Mesendoderm (in vitro differentiated cells): ENCODE measurements at regions not wholly inside any gene's neighbourhood (a gene's known extent, or its start where the extent isn't known, plus 50 kb on each side); places are given as distances from the start of the nearest gene placed in this dataset.

Experiments
- DNase-seq: peaks from one replicate; pipeline ENCODE4 v3.0.0; 2013
- H2AK5ac ChIP-seq: 2 replicates; pipeline ENCODE4 v1.6.1; 2013; ENCODE audit warnings: low read length, inconsistent platforms
- H2BK120ac ChIP-seq: 2 replicates; pipeline ENCODE4 v1.6.1; 2013; ENCODE audit warnings: low read depth, mild to moderate bottlenecking, low read length, moderate library complexity, mixed read lengths
- H2BK15ac ChIP-seq: replicated peaks from 2 replicates; pipeline ENCODE4 v1.6.1; 2013; ENCODE audit warnings: low read depth, mild to moderate bottlenecking, moderate library complexity
- H2BK5ac ChIP-seq: 2 replicates; pipeline ENCODE4 v1.6.1; 2013; ENCODE audit warnings: low read length, inconsistent platforms
- H3K18ac ChIP-seq: 2 replicates; pipeline ENCODE4 v1.6.1; 2013; ENCODE audit warnings: mild to moderate bottlenecking, low read length, mixed read lengths
- H3K23ac ChIP-seq: one replicate; pipeline ENCODE4 v1.6.1; 2013; ENCODE audit warnings: low read length
- H3K27ac ChIP-seq: 2 replicates; pipeline ENCODE4 v1.5.1; 2013; ENCODE audit warnings: low read depth, mild to moderate bottlenecking, inconsistent platforms, low read length, moderate library complexity
- H3K27me3 ChIP-seq: 2 replicates; pipeline ENCODE4 v1.6.1; 2013; ENCODE audit warnings: low read length, control low read depth, mild to moderate bottlenecking, inconsistent platforms; ENCODE audit not compliant: insufficient read depth, poor library complexity
- H3K36me3 ChIP-seq: 2 replicates; pipeline ENCODE4 v1.6.1; 2013; ENCODE audit warnings: low read length, inconsistent platforms; ENCODE audit not compliant: control insufficient read depth, insufficient read depth
- H3K4ac ChIP-seq: one replicate; pipeline ENCODE4 v1.6.1; 2013; ENCODE audit warnings: low read depth, mild to moderate bottlenecking, low read length, moderate library complexity
- H3K4me1 ChIP-seq: 2 replicates; pipeline ENCODE4 v1.6.1; 2013; ENCODE audit warnings: low read depth, low read length, inconsistent platforms; ENCODE audit not compliant: control insufficient read depth
- H3K4me2 ChIP-seq: 2 replicates; pipeline ENCODE4 v1.6.1; 2013; ENCODE audit warnings: low read length
- H3K4me3 ChIP-seq: 2 replicates; pipeline ENCODE4 v1.5.1; 2013; ENCODE audit warnings: mild to moderate bottlenecking, low read length
- H3K56ac ChIP-seq: one replicate; pipeline ENCODE4 v1.6.1; 2013; ENCODE audit warnings: low read length
- H3K79me1 ChIP-seq: 2 replicates; pipeline ENCODE4 v1.6.1; 2013; ENCODE audit warnings: low read length, inconsistent platforms
- H3K79me2 ChIP-seq: 2 replicates; pipeline ENCODE4 v1.6.1; 2013; ENCODE audit warnings: mild to moderate bottlenecking, low read length; ENCODE audit not compliant: control insufficient read depth, insufficient read depth
- H3K9ac ChIP-seq: 2 replicates; pipeline ENCODE4 v1.6.1; 2013; ENCODE audit warnings: low read length, inconsistent platforms
- H4K5ac ChIP-seq: one replicate; pipeline ENCODE4 v1.6.1; 2013; ENCODE audit warnings: low read length
- H4K8ac ChIP-seq: one replicate; pipeline ENCODE4 v1.6.1; 2013; ENCODE audit warnings: low read depth, mild to moderate bottlenecking, control low read depth, low read length, moderate library complexity
- WGBS: extraction: QIAGEN DNeasy Blood & Tissue Kit; methylation state at CpG from one replicate; pipeline ENCODE4 v1.1.7; 2013; ENCODE audit warnings: low lambda C conversion rate, missing lambda C conversion rate; ENCODE audit not compliant: insufficient coverage; ENCODE audit errors: extremely low coverage; 5-methylcytosine and 5-hydroxymethylcytosine counted together

GRCh38 chr6:113396730-113397129 lies 460.4 kb upstream of the MARCKS start:
- Histone ChIP-seq H2BK15ac (no peak overlapping the region), H3K9ac (no peak overlapping the region), H3K4me3 (no peak overlapping the region), H2BK120ac (no peak overlapping the region), H3K27ac (no peak overlapping the region), H3K23ac (no peak overlapping the region), H3K79me1 (no peaks in the 10 kb centered on the region), H3K18ac (no peak overlapping the region), H3K56ac (no peak overlapping the region), H4K8ac (no peak overlapping the region), H4K5ac (no peak overlapping the region), H3K36me3 (no peaks in the 10 kb centered on the region), H3K27me3 (no peaks in the 10 kb centered on the region), H3K4me2 (no peak overlapping the region), H3K4me1 (no peaks in the 10 kb centered on the region), H2AK5ac (no peak overlapping the region), H3K4ac (no peak overlapping the region), H2BK5ac (no peak overlapping the region), H3K79me2 (no peaks in the 10 kb centered on the region)
- no peak for DNase-seq
- WGBS, result no CpG with 5 or more reads among the region's 2 CpGs

GRCh38 chr6:113397236-113397635 lies 459.9 kb upstream of the MARCKS start:
- H3K27ac ChIP-seq, result no peak overlapping the region

GRCh38 chr6:113401231-113401630 lies 455.9 kb upstream of the MARCKS start:
- no peak overlapping the region for H4K8ac ChIP-seq
- H3K18ac ChIP-seq, result no peak overlapping the region
- H3K23ac ChIP-seq, result no peak overlapping the region
- no peak overlapping the region for H2BK120ac ChIP-seq
- no peak overlapping the region for H3K4me3 ChIP-seq
- H3K27me3 ChIP-seq, result no peaks in the 10 kb centered on the region
- no peak overlapping the region for H3K27ac ChIP-seq
- no peak overlapping the region for H3K9ac ChIP-seq
- H4K5ac ChIP-seq, result no peak overlapping the region
- H2AK5ac ChIP-seq, result no peak overlapping the region
- no peak overlapping the region for H3K4me2 ChIP-seq
- no peak overlapping the region for H3K56ac ChIP-seq
- no peaks in the 10 kb centered on the region for H3K79me2 ChIP-seq
- H3K79me1 ChIP-seq, result no peaks in the 10 kb centered on the region
- no peak overlapping the region for H2BK15ac ChIP-seq
- no peaks in the 10 kb centered on the region for H3K36me3 ChIP-seq
- H2BK5ac ChIP-seq, result no peak overlapping the region
- no peak overlapping the region for H3K4ac ChIP-seq
- no peaks in the 10 kb centered on the region for H3K4me1 ChIP-seq
- no peak for DNase-seq
- no CpG with 5 or more reads among the region's 2 CpGs for WGBS

More at GRCh38 chr6:113397236-113397635, 459.9 kb upstream of the MARCKS start:
- Histone ChIP-seq H3K18ac (no peak overlapping the region), H3K4me3 (no peak overlapping the region), H3K79me1 (no peaks in the 10 kb centered on the region), H2BK120ac (no peak overlapping the region), H4K5ac (no peak overlapping the region), H3K4ac (no peak overlapping the region), H3K36me3 (no peaks in the 10 kb centered on the region), H3K23ac (no peak overlapping the region), H3K4me2 (no peak overlapping the region), H2BK15ac (no peak overlapping the region), H3K56ac (no peak overlapping the region), H2AK5ac (no peak overlapping the region), H3K4me1 (no peaks in the 10 kb centered on the region), H3K9ac (no peak overlapping the region), H4K8ac (no peak overlapping the region), H2BK5ac (no peak overlapping the region), H3K27me3 (no peaks in the 10 kb centered on the region), H3K79me2 (no peaks in the 10 kb centered on the region)
- no peak for DNase-seq
- WGBS, result no CpG with 5 or more reads among the region's 3 CpGs

GRCh38 chr6:113402544-113402943 lies 454.6 kb upstream of the MARCKS start:
- Histone ChIP-seq H4K5ac (no peak overlapping the region), H3K4me2 (no peak overlapping the region), H3K36me3 (no peaks in the 10 kb centered on the region), H3K23ac (no peak overlapping the region), H3K56ac (no peak overlapping the region), H3K79me2 (no peaks in the 10 kb centered on the region), H2BK15ac (no peak overlapping the region), H3K27me3 (no peaks in the 10 kb centered on the region), H2AK5ac (no peak overlapping the region), H3K18ac (no peak overlapping the region), H3K79me1 (no peaks in the 10 kb centered on the region), H2BK120ac (no peak overlapping the region), H3K4ac (no peak overlapping the region), H2BK5ac (no peak overlapping the region), H4K8ac (no peak overlapping the region), H3K9ac (no peak overlapping the region), H3K4me1 (no peaks in the 10 kb centered on the region), H3K27ac (no peak overlapping the region), H3K4me3 (no peak overlapping the region)
- DNase-seq, result no peak
- WGBS, result no CpG with 5 or more reads among the region's 1 CpG

- H3K79me1 ChIP-seq, result no peaks in the 10 kb centered on the region
- H3K27me3 ChIP-seq, result no peaks in the 10 kb centered on the region
- H3K79me2 ChIP-seq, result no peaks in the 10 kb centered on the region
- H3K36me3 ChIP-seq, result no peaks in the 10 kb centered on the region
- H2AK5ac ChIP-seq, result no peak overlapping the region
- H3K56ac ChIP-seq, result no peak overlapping the region
- H4K8ac ChIP-seq, result no peak overlapping the region
- no peak overlapping the region for H3K27ac ChIP-seq
- H3K4me2 ChIP-seq, result no peak overlapping the region
- no CpG with 5 or more reads among the region's 6 CpGs for WGBS
- H2BK15ac ChIP-seq, result no peak overlapping the region
- H3K18ac ChIP-seq, result no peak overlapping the region
- H4K5ac ChIP-seq, result no peak overlapping the region
- H2BK120ac ChIP-seq, result no peak overlapping the region
- H3K23ac ChIP-seq, result no peak overlapping the region
- DNase-seq, result no peak
- H3K9ac ChIP-seq, result no peak overlapping the region
- no peak overlapping the region for H3K4me3 ChIP-seq
- H2BK5ac ChIP-seq, result no peak overlapping the region
- no peaks in the 10 kb centered on the region for H3K4me1 ChIP-seq
- no peak overlapping the region for H3K4ac ChIP-seq
Observed at GRCh38 chr6:113403966-113404595, 453.1 kb upstream of the MARCKS start.

DNA sequence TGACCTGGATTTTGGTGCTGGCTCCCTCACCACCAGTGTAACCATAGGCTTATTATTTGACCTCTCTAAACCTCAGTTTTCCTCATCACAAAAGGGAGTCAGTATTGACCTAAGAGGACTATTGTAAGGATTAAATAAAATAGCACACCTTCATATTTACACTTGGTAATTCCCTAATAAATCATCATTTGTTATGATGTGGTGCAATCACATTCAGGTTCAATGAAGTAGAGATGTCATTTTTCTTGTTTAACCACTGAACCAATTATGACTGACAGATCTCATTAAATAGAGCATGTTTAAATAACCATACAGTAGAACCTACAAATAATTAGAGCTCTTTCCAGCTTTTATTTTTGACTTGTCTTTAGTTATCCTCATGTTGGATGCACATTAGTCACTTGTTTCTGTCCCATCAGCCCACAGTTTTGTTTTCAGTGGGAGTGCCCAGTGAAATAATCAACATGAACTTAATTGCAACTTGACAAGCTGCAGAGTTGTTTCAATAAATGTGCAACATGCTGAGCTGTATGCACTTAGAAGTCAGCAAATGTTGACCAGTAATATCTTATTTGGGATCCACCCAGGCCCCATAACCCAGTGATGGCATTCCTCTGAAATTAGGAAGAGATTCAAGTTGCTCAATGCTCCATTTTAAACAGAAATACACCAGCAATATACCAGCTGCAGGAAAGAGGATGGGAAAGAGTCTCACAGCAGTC lies 451.7 kb upstream of the MARCKS start:
- no peak overlapping the region for H3K18ac ChIP-seq
- no peak overlapping the region for H2BK5ac ChIP-seq
- no peak overlapping the region for H4K5ac ChIP-seq

More for the DNA sequence above, 451.7 kb upstream of the MARCKS start:
- Histone ChIP-seq H3K79me2 (no peaks in the 10 kb centered on the region), H3K9ac (no peak overlapping the region), H3K4me3 (no peak overlapping the region), H3K4me1 (no peaks in the 10 kb centered on the region), H3K4me2 (no peak overlapping the region), H3K56ac (no peak overlapping the region), H2BK15ac (no peak overlapping the region), H3K23ac (no peak overlapping the region), H3K79me1 (no peaks in the 10 kb centered on the region), H3K36me3 (no peaks in the 10 kb centered on the region), H3K27me3 (no peaks in the 10 kb centered on the region), H2AK5ac (no peak overlapping the region), H2BK120ac (no peak overlapping the region), H3K27ac (no peak overlapping the region), H3K4ac (no peak overlapping the region), H4K8ac (no peak overlapping the region)
- no peak for DNase-seq
